CD4-positive, alpha-beta memory T cell (primary cell): ENCODE measurements at regions not wholly inside any gene's neighbourhood (a gene's known extent, or its start where the extent isn't known, plus 50 kb on each side); places are given as distances from the start of the nearest gene placed in this dataset.

Source experiments
- CTCF ChIA-PET: fragments of 350-600 bp; sonication (Branson Sonifier 250); formaldehyde crosslinking; loops from one replicate; lab custom pipeline; 2021; ENCODE audit warnings: inconsistent platforms; ENCODE audit not compliant: partially characterized antibody; lab: Charles Lee
- POLR2A ChIA-PET: fragments of 350-600 bp; sonication (Branson Sonifier 250); formaldehyde crosslinking; loops from one replicate; lab custom pipeline; 2021; ENCODE audit not compliant: partially characterized antibody; lab: Charles Lee
- DNase-seq, 5 donors: peaks; one replicate each; pipeline versions ENCODE4 v3.0.0 to v3.0.0-alpha.2; 2020 to 2022; ENCODE audit warnings: mixed read lengths in 1 of 5
- H3K27ac ChIP-seq: one replicate; pipeline ENCODE4 v1.7.0; 2013; ENCODE audit warnings: low read depth, low read length
- H3K27me3 ChIP-seq: 2 replicates; pipeline ENCODE4 v1.7.0; 2013; ENCODE audit warnings: mild to moderate bottlenecking, low read length, moderate library complexity; ENCODE audit not compliant: insufficient read depth
- H3K36me3 ChIP-seq: 2 replicates; pipeline ENCODE4 v1.7.0; 2013; ENCODE audit warnings: mild to moderate bottlenecking, low read length, moderate library complexity; ENCODE audit not compliant: insufficient read depth
- H3K4me1 ChIP-seq: 2 replicates; pipeline ENCODE4 v1.7.0; 2013; ENCODE audit warnings: mild to moderate bottlenecking, low read length, moderate library complexity; ENCODE audit not compliant: insufficient read depth
- H3K4me3 ChIP-seq, 2 donors: one replicate each; pipeline ENCODE4 v1.7.0; 2013; ENCODE audit warnings: low read length in 2 of 2, mild to moderate bottlenecking in 1 of 2
- H3K9me3 ChIP-seq, 2 donors: one replicate each; pipeline ENCODE4 v1.7.0; 2013; ENCODE audit warnings: low read length in 2 of 2, control low read depth in 1 of 2; ENCODE audit not compliant: control insufficient read depth in 1 of 2
- H3K27ac Mint-ChIP-seq, 7 donors: one replicate each; pipeline ENCODE4 v1.8.0; 2020 to 2021; ENCODE audit warnings: mixed read lengths in 7 of 7, mild to moderate bottlenecking in 6 of 7, inconsistent platforms in 3 of 7, moderate library complexity in 3 of 7
- H3K27me3 Mint-ChIP-seq, 2 donors: one replicate each; pipeline ENCODE4 v1.8.0; 2020 to 2021; ENCODE audit warnings: mixed read lengths in 2 of 2
- H3K36me3 Mint-ChIP-seq, 2 donors: one replicate each; pipeline ENCODE4 v1.8.0; 2020 to 2021; ENCODE audit warnings: mixed read lengths in 2 of 2, inconsistent platforms in 1 of 2, mild to moderate bottlenecking in 1 of 2
- H3K4me1 Mint-ChIP-seq, 4 donors: one replicate each; pipeline ENCODE4 v1.8.0; 2020 to 2021; ENCODE audit warnings: mixed read lengths in 4 of 4, mild to moderate bottlenecking in 1 of 4
- H3K4me3 Mint-ChIP-seq, 8 donors: one replicate each; pipeline ENCODE4 v1.8.0; 2020 to 2021; ENCODE audit warnings: mixed read lengths in 8 of 8, mild to moderate bottlenecking in 7 of 8, moderate library complexity in 6 of 8, inconsistent platforms in 3 of 8
- H3K9me3 Mint-ChIP-seq, 8 donors: one replicate each; pipeline ENCODE4 v1.8.0; 2020 to 2021; ENCODE audit warnings: mixed read lengths in 8 of 8, mild to moderate bottlenecking in 5 of 8, inconsistent platforms in 3 of 8, moderate library complexity in 1 of 8
- intact Hi-C: fragments of 100-400 bp; cut with micrococcal nuclease; formaldehyde crosslinking; loops from one replicate; pipeline ENCODE4 v1.15.1; 2023

DNA sequence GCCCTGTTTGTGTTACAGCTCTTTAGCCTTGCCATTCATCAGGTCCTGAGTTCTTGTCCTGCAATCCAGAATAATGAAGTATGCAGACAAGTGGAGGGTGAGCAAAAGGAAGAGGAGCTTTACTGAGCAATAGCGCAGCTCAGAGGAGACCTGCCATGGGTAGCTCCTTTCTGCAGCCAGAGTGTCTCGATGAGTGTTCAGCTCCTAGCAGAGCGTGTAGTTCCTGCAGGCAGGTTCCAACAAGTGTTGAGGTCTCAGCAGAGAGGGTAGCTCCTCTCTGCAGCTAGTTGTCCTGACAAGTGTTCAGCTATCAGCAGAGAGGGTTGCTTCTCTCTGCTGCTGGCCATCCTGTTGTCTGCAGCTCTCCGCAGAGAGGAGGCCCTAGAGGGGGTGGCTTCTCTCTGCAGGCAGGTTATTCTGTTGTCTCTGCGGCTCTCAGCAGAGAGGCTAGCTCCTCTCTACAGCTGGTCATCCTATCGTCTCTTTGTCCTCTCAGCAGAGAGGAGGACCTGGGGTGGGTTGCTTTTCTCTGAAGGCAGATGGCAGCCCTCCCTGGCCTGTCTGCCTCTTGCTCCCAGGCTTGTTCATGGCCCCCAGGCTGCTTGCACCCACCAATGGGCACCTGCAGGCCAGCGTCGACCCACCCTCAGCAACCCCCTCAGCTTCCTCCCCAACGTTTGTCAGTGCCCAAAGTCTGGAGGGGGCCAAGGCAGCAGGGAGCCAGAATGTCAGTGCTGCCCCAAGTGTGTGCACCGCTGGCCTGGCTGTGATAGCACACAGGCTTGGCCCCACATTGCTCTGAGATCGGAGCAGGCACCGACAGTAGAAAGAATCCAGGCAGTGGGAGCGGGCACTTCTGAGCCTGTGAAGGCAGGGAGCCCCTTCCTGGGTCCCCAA lies 112.5 kb upstream of the RUNX3 start:
- Mint-ChIP-seq H3K27ac (no peak overlapping the region), H3K36me3 (no peaks in the 10 kb centered on the region), H3K4me3 (no peak overlapping the region), H3K4me1 (peaks cover 2 to 11% (median 5%) of the 10 kb centered on the region in 4 donors), H3K9me3 (no peaks in the 10 kb centered on the region), H3K27me3 (peaks cover 0 to 1% of the 10 kb centered on the region in 2 donors)
- no peaks in the 10 kb centered on the region for H3K27me3 ChIP-seq
- no peak overlapping the region for H3K4me3 ChIP-seq
- ChIA-PET POLR2A (interaction anchor here (0.7 to 11.9 kb wide), 2 partner anchors 9 to 115 kb away, joined by 3 to 206 read pairs; partner anchors contain the start of gene RUNX3), CTCF (interaction anchor here (0.7 to 12.9 kb wide), 5 partner anchors 59 to 195 kb away, joined by 3 to 296 read pairs (median 5); partner anchors contain the start of gene RUNX3)
- DNase-seq = no peak
- intact Hi-C loops = no loop called here
- no peaks in the 10 kb centered on the region for H3K9me3 ChIP-seq
- peaks cover 4% of the 10 kb centered on the region for H3K4me1 ChIP-seq
- no peaks in the 10 kb centered on the region for H3K36me3 ChIP-seq
- H3K27ac ChIP-seq = no peak overlapping the region

DNA sequence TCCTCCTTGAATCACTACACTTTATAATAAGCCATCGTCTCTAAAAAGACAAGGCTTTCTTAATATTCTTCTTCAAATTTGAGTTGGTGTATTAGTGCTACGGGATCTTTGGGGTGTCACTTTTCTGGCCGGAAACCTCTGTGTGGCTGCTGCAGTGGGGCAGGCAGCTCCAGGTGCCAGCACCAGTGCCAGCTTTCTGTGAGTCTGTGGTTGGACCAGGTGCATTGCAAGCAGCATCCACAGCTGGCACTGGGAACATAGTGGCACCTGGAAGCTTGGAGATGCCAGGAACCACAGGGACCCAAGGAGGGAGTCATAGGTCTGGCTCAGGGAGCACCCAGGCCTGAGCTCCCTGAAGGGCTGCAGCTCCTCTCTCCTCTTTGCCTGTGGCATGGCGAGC lies 111.8 kb upstream of the RUNX3 start:
- no peaks in the 10 kb centered on the region for H3K9me3 Mint-ChIP-seq
- Histone ChIP-seq H3K4me3 (no peak overlapping the region), H3K36me3 (no peaks in the 10 kb centered on the region), H3K27me3 (no peaks in the 10 kb centered on the region), H3K27ac (no peak overlapping the region), H3K4me1 (peaks cover 11% of the 10 kb centered on the region), H3K9me3 (no peaks in the 10 kb centered on the region)
- DNase-seq = no peak
- ChIA-PET CTCF (interaction anchor here (0.7 to 12.9 kb wide), 5 partner anchors 60 to 194 kb away, joined by 3 to 296 read pairs (median 5); partner anchors contain the start of gene RUNX3), POLR2A (interaction anchor here (0.7 to 11.9 kb wide), 2 partner anchors 8 to 114 kb away, joined by 3 to 206 read pairs; partner anchors contain the start of gene RUNX3)
- H3K27me3 Mint-ChIP-seq = peaks cover 0 to 1% of the 10 kb centered on the region in 2 donors
- H3K4me3 Mint-ChIP-seq = no peak overlapping the region
- H3K36me3 Mint-ChIP-seq = no peaks in the 10 kb centered on the region
- intact Hi-C loops = no loop called here
- H3K27ac Mint-ChIP-seq = no peak overlapping the region
- peaks cover 6 to 18% (median 8%) of the 10 kb centered on the region in 4 donors for H3K4me1 Mint-ChIP-seq

DNA sequence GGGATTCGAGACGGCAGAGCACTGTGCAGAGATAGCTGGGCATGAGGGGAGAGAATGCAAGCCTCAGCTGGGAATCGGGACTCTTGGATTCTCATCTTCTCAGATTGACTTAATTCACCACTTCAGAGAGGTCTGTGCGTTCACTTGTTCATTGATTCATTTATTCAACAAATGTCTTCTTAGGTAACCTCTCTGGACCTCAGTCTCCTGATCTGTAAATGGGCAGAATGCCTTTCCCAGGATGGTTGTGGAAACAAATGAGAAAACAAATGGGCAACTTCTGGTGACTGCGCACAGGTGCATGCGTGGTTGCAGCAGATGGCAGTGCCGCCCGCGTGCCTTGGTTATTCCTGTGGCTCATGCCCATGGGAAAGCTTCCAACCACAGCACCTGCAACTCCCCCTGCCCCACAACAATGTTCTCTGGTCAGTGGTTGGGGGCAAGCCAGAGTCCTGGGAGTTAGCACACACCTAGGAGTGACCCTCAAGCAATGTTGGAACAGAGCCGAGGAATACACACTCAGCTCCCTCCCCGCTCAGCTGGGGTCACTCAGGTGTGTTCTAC lies 110.1 kb upstream of the RUNX3 start:
- Histone ChIP-seq H3K4me1 (peaks cover 28% of the 10 kb centered on the region), H3K27me3 (no peaks in the 10 kb centered on the region), H3K9me3 (no peaks in the 10 kb centered on the region), H3K36me3 (no peaks in the 10 kb centered on the region), H3K27ac (no peak overlapping the region), H3K4me3 (no peak overlapping the region)
- no peaks in the 10 kb centered on the region for H3K36me3 Mint-ChIP-seq
- H3K4me3 Mint-ChIP-seq = no peak overlapping the region
- H3K27ac Mint-ChIP-seq = no peak overlapping the region
- no peaks in the 10 kb centered on the region for H3K9me3 Mint-ChIP-seq
- DNase-seq = no peak
- POLR2A ChIA-PET = interaction anchor here (1.3 to 11.9 kb wide), 2 partner anchors 48 to 113 kb away, joined by 3 to 206 read pairs; partner anchors contain the start of gene RUNX3
- intact Hi-C loops = no loop called here
- CTCF ChIA-PET = interaction anchor here (0.9 to 12.9 kb wide), 4 partner anchors 61 to 191 kb away, joined by 3 to 296 read pairs (median 40); partner anchors contain the start of gene RUNX3
- H3K4me1 Mint-ChIP-seq = peaks cover 9 to 20% (median 10%) of the 10 kb centered on the region in 4 donors
- H3K27me3 Mint-ChIP-seq = peaks cover 0 to 1% of the 10 kb centered on the region in 2 donors

DNA sequence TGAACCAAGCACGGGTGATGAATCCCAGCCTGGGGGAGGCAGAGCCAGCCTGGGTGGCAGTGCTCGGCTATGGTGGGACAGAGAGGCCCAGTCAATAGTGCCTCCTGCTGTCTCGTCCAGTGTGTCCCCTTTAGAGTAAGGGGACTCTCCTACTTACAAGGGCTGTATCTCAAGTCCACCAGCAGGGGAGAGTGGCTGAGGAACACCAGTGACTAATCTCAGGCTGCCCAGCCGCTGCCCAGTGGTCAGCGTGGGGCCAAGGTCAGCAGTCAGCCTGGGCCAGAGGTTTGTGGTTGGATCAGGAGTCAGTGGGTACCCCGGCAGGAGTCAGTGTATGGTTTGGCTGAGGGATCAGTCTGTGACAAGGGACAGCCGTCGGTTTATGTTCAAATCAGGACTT lies 109.2 kb upstream of the RUNX3 start:
- POLR2A ChIA-PET = interaction anchor here (1.3 to 11.9 kb wide), 3 partner anchors 47 to 191 kb away, joined by 3 to 206 read pairs (median 26); partner anchors contain the start of gene RUNX3
- CTCF ChIA-PET = interaction anchor here (0.9 to 12.9 kb wide), 11 partner anchors 9 to 196 kb away, joined by 3 to 296 read pairs (median 14); partner anchors contain the start of gene RUNX3
- DNase-seq = no peak
- H3K4me3 ChIP-seq = no peak overlapping the region
- Mint-ChIP-seq H3K4me3 (no peak overlapping the region), H3K27me3 (peaks cover 0 to 1% of the 10 kb centered on the region in 2 donors), H3K9me3 (no peaks in the 10 kb centered on the region), H3K4me1 (peaks cover 9 to 20% (median 11%) of the 10 kb centered on the region in 4 donors), H3K27ac (peak overlapping the region in 2 of 7 donors; percentile 7 to 59), H3K36me3 (no peaks in the 10 kb centered on the region)
- no peaks in the 10 kb centered on the region for H3K27me3 ChIP-seq
- intact Hi-C loops = no loop called here
- H3K36me3 ChIP-seq = no peaks in the 10 kb centered on the region
- H3K9me3 ChIP-seq = no peaks in the 10 kb centered on the region
- no peak overlapping the region for H3K27ac ChIP-seq
- H3K4me1 ChIP-seq = peaks cover 38% of the 10 kb centered on the region

DNA sequence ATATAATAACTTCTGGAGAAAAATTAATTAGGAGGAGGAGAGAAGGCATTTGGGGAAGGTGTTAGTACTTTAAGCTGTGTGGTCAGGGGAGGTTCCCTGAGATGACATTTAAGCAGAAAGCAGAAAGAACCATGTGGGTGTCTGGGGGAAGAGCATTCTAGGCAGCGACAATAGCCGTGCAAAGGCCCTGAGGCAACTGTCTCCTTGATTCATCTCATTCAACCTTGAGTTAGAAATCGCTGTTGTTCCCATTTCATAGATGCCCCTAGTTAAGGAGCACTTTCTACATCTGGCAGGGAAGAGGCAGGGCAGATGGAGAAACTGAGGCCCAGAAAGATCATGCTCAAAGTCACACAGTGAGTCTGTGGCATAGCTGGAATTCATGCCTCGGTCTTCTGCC lies 108.6 kb upstream of the RUNX3 start:
- intact Hi-C loops = no loop called here
- DNase-seq = no peak
- no peak overlapping the region for H3K4me3 ChIP-seq
- peaks cover 43% of the 10 kb centered on the region for H3K4me1 ChIP-seq
- Mint-ChIP-seq H3K36me3 (no peaks in the 10 kb centered on the region), H3K9me3 (no peaks in the 10 kb centered on the region), H3K4me1 (peaks cover 9 to 20% (median 14%) of the 10 kb centered on the region in 4 donors), H3K4me3 (peak overlapping the region in 1 of 8 donors; percentile 39), H3K27me3 (peaks cover 0 to 1% of the 10 kb centered on the region in 2 donors), H3K27ac (peak overlapping the region in 1 of 7 donors; percentile 59)
- no peaks in the 10 kb centered on the region for H3K36me3 ChIP-seq
- H3K27ac ChIP-seq = no peak overlapping the region
- ChIA-PET POLR2A (interaction anchor here (0.7 to 11.9 kb wide), 4 partner anchors 74 to 190 kb away, joined by 3 to 206 read pairs (median 31); partner anchors contain the start of gene RUNX3), CTCF (interaction anchor here (0.9 to 12.9 kb wide), 19 partner anchors 10 to 196 kb away, joined by 3 to 296 read pairs (median 11); partner anchors contain the start of gene RUNX3)
- no peaks in the 10 kb centered on the region for H3K27me3 ChIP-seq
- H3K9me3 ChIP-seq = no peaks in the 10 kb centered on the region

DNA sequence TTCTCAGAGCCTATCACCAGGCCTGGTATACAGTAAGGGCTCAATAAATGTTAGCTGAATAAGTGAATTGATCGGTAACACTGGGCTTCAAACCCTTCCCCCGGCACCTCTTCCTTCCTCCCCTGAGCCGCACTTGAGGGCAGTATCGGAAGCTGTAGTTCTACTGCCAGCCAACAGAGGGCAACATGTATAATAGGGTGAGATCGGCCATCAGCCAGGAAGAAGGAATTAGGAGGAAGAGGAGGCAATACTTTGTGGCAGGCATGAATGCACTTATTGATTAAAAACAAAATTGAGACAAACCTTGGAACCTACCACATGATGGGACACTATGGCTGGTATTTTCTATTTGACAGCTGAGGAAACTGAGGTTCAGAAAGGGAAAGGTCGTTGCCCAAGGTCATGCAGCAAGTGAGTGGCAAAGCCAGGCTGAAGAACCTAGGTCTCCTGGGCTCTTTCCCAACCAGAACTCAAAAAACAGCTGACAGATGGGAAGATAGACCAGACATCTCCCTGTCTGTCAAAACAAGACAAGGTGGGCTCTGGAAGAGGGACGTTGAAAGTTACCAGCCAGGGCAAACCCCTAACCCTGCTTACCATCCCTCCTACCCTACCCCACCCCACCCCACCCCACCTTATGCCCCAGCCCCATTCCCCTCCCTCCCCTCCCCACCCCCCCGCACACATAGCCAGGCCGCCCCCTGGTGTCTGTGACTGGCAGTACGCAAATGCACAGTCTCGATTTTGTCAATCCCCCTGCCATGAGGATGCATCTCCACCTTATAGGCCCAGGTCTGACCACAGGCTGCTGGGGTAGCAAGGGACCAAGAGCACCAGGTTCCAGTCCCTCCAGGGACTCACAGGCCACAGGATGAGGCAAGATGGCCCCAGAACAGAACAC lies 107.3 kb upstream of the RUNX3 start:
- no peaks in the 10 kb centered on the region for H3K27me3 ChIP-seq
- intact Hi-C loops = loop anchor here (1.0 to 2.0 kb wide), 7 partner anchors 15 to 189 kb away; no protein-coding TSS in a partner anchor
- peak overlapping the region; percentile 22 to 91 (median 74) for H3K27ac Mint-ChIP-seq
- H3K36me3 ChIP-seq = no peaks in the 10 kb centered on the region
- H3K9me3 Mint-ChIP-seq = no peaks in the 10 kb centered on the region
- no peaks in the 10 kb centered on the region for H3K9me3 ChIP-seq
- no peak overlapping the region for H3K27ac ChIP-seq
- CTCF ChIA-PET = interaction anchor here (0.6 to 12.9 kb wide), 41 partner anchors 8 to 305 kb away, joined by 3 to 296 read pairs (median 7); partner anchors contain the start of gene RUNX3
- no peaks in the 10 kb centered on the region for H3K36me3 Mint-ChIP-seq
- H3K4me3 Mint-ChIP-seq = peak overlapping the region in 7 of 8 donors; percentile 4 to 61 (median 43)
- H3K4me1 ChIP-seq = peaks cover 56% of the 10 kb centered on the region
- H3K27me3 Mint-ChIP-seq = peaks cover 0 to 1% of the 10 kb centered on the region in 2 donors
- H3K4me1 Mint-ChIP-seq = peaks cover 9 to 26% (median 21%) of the 10 kb centered on the region in 4 donors
- DNase-seq = peak; percentile 64 to 70 (median 65)
- POLR2A ChIA-PET = interaction anchor here (0.7 to 11.9 kb wide), 18 partner anchors 11 to 189 kb away, joined by 3 to 206 read pairs (median 4); partner anchors contain the start of gene RUNX3
- H3K4me3 ChIP-seq = no peak overlapping the region
